Esophagus squamous epithelium (tissue), 5 donors: ENCODE measurements at regions not wholly inside any gene's neighbourhood (a gene's known extent, or its start where the extent isn't known, plus 50 kb on each side); places are given as distances from the start of the nearest gene placed in this dataset.

ENCODE experiments used
- DNase-seq: peaks from one replicate; lab custom pipeline; 2025; lab: John Stamatoyannopoulos, UW
- H3K27ac ChIP-seq, 4 donors: fragments of 200-600 bp; sonication (generic); one replicate each; pipeline ENCODE4 v1.5.1; 2016 to 2019; ENCODE audit warnings: mild to moderate bottlenecking in 1 of 4
- H3K27me3 ChIP-seq, 4 donors: fragments of 200-600 bp; sonication (generic); 1 replicate in 3 of 4; 2 replicates in 1 of 4; pipeline versions ENCODE4 v1.5.1 to v1.6.0; 2017 to 2021; ENCODE audit warnings: antibody characterized with exemption in 1 of 4
- H3K36me3 ChIP-seq, 3 donors: fragments of 200-600 bp; sonication (generic); one replicate each; pipeline ENCODE4 v1.5.1; 2016 to 2019
- H3K4me1 ChIP-seq, 3 donors: fragments of 200-600 bp; sonication (generic); one replicate each; pipeline ENCODE4 v1.5.1; 2017 to 2019
- H3K4me3 ChIP-seq, 4 donors: fragments of 200-600 bp; sonication (generic); 1 replicate in 3 of 4; 2 replicates in 1 of 4; pipeline ENCODE4 v1.5.1; 2016 to 2019; ENCODE audit warnings: mild to moderate bottlenecking in 2 of 4, moderate library complexity in 1 of 4
- H3K9me3 ChIP-seq, 3 donors: fragments of 200-600 bp; sonication (generic); one replicate each; pipeline ENCODE4 v1.5.1; 2016 to 2019
- CTCF ChIP-seq, 6 experiments: fragments of 450-650 bp in 4 of 6; fragments of 200-600 bp in 2 of 6; sonication (generic) in 2 of 6; IDR thresholded peaks; one replicate each; pipeline ENCODE4 v1.5.1; 2016 to 2019; ENCODE audit warnings: antibody characterized with exemption in 6 of 6, mild to moderate bottlenecking in 4 of 6, moderate library complexity in 4 of 6
- POLR2A ChIP-seq, 4 donors: fragments of 450-650 bp; IDR thresholded peaks; one replicate each; pipeline ENCODE4 v1.6.1; 2017; ENCODE audit warnings: antibody characterized with exemption in 4 of 4, mild to moderate bottlenecking in 4 of 4, moderate library complexity in 3 of 4
- WGBS, 2 donors: methylation state at CpG; one replicate each; pipeline ENCODE4 v1.1.5; 2018; 5-methylcytosine and 5-hydroxymethylcytosine counted together
- intact Hi-C: fragments of 100-400 bp; cut with DNase I; formaldehyde crosslinking; loops from one replicate; pipeline ENCODE4 v1.15.0; 2022
- donor health status: DM: yes; HTN: yes; CAD: no.

GRCh38 chr1:234957330-234958065 is 171.1 kb downstream of the TOMM20 start:
- Histone ChIP-seq H3K4me3 (no peak overlapping the region), H3K36me3 (no peaks in the 10 kb centered on the region), H3K4me1 (peaks cover 18 to 66% (median 26%) of the 10 kb centered on the region in 3 donors), H3K9me3 (no peaks in the 10 kb centered on the region), H3K27me3 (no peaks in the 10 kb centered on the region), H3K27ac (peak overlapping the region in 3 of 4 donors; percentile 28 to 74 (median 50))
- TF ChIP-seq POLR2A (IDR thresholded peaks at IDR 0.05) (no peak), CTCF (IDR thresholded peaks at IDR 0.05) (no peak)
- intact Hi-C loops, result no loop called here
- 69 to 79% methylated on average over 6 to 7 of the region's 14 CpGs for WGBS, 2 donors
- no peak for DNase-seq

- no peaks in the 10 kb centered on the region for H3K27me3 ChIP-seq
- intact Hi-C loops, result no loop called here
- DNase-seq, result no peak
Measured at GRCh38 chr1:234956821-234957329, 171.8 kb downstream of the TOMM20 start.

DNA sequence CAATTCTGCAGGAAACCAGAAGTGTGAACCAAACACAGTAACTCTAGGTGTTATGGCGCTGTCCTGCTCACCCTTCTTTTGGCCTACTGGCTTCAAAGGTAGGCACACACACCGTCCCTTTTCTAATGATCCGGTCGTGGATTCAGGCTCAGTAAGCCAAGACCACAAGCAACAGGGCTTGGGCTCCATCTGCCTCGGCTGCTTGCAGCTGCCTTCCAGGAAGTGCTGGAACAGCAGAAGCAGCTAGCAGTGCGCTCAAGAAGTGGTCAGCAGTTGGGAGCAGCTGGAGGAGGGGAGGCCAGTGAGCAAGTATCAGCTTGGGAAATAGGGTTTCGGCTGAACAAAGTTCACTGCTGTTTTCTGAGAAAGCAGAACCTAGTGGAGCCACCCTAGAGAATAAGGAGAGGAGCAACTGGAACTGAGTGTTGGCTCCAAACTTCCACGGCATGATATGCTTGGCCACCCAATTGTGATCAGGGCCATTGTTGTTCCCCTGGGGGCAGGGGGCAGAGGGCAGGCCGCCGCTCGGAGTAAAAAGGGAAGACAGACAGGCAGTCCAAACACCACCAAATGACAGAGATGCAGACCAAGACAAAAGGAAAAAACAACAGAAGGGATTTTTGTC is 173.4 kb downstream of the TOMM20 start:
- Histone ChIP-seq H3K4me3 (no peak overlapping the region), H3K4me1 (peaks cover 0 to 44% (median 8%) of the 10 kb centered on the region in 3 donors), H3K27me3 (no peaks in the 10 kb centered on the region), H3K9me3 (no peaks in the 10 kb centered on the region), H3K36me3 (no peaks in the 10 kb centered on the region), H3K27ac (peak overlapping the region; percentile 5 to 75 (median 59))
- 57 to 80% methylated on average over 6 to 10 of the region's 11 CpGs for WGBS, 2 donors
- no peak for TF ChIP-seq CTCF (IDR thresholded peaks at IDR 0.05)
- TF ChIP-seq POLR2A (IDR thresholded peaks at IDR 0.05), result no peak
- no peak for DNase-seq
- intact Hi-C loops, result no loop called here

More at GRCh38 chr1:234956821-234957329, 171.8 kb downstream of the TOMM20 start:
- no peaks in the 10 kb centered on the region for H3K9me3 ChIP-seq
- TF ChIP-seq POLR2A (IDR thresholded peaks at IDR 0.05) (no peak), CTCF (IDR thresholded peaks at IDR 0.05) (no peak)
- peaks cover 12 to 60% (median 20%) of the 10 kb centered on the region in 3 donors for H3K4me1 ChIP-seq
- H3K36me3 ChIP-seq, result no peaks in the 10 kb centered on the region
- WGBS, 2 donors, result 74 to 80% methylated on average over 11 of the region's 11 CpGs
- H3K4me3 ChIP-seq, result no peak overlapping the region
- H3K27ac ChIP-seq, result peak overlapping the region in 3 of 4 donors; percentile 7 to 74 (median 49)

DNA sequence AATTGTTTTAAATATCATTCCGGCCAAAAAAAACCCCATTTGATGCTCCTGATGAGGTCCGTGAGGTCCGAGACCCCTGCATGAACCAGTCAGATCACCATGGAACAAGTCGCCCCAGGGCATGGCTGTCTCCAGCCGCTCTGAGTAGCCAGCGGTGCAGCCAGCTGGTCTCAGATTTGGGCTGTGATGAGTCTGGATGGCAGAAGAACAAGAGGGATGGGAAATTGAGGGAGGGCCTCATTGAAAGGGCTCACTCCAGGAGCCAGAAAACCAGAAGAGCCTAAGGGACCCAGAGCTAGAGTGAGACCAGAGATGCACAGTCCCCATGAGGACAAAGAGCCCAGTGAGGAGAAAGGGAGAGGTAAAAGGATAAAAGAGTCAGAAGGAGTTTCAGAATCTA is 174.0 kb downstream of the TOMM20 start:
- H3K27ac ChIP-seq, result peak overlapping the region; percentile 5 to 75 (median 59)
- no peaks in the 10 kb centered on the region for H3K36me3 ChIP-seq
- H3K4me3 ChIP-seq, result no peak overlapping the region
- peaks cover 0 to 3% (median 2%) of the 10 kb centered on the region in 3 donors for H3K9me3 ChIP-seq
- H3K27me3 ChIP-seq, result no peaks in the 10 kb centered on the region
- intact Hi-C loops, result no loop called here
- DNase-seq, result no peak
- TF ChIP-seq POLR2A (IDR thresholded peaks at IDR 0.05) (no peak), CTCF (IDR thresholded peaks at IDR 0.05) (no peak)
- H3K4me1 ChIP-seq, result peaks cover 0 to 39% (median 8%) of the 10 kb centered on the region in 3 donors
- 84 to 93% methylated on average over 6 of the region's 6 CpGs for WGBS, 2 donors
